K562 (cell line): ENCODE measurements at regions not wholly inside any gene's neighbourhood (a gene's known extent, or its start where the extent isn't known, plus 50 kb on each side); places are given as distances from the start of the nearest gene placed in this dataset.

Experiments used
- ATAC-seq: fragments of 200-7000 bp; cut with Tn5 transposase; 3 replicates; pipeline ENCODE4 v1.9.1; 2020; ENCODE audit warnings: moderate library complexity
- BruUV-seq: library from RNA; stranded (reverse); fragments of 400-500 nt; replicated peaks from 2 replicates; lab custom pipeline; 2021; lab: Mats Ljungman, UMichigan
- CTCF ChIA-PET: fragments of 300-600 bp; formaldehyde crosslinking; extraction: SDS; loops from one replicate; lab custom pipeline; 2021; ENCODE audit warnings: low intra/inter-chr PET ratio; lab: Yijun Ruan, JAX
- POLR2A ChIA-PET: fragments of 300-600, 350-650 bp; sonication (Branson Sonifier 250); formaldehyde crosslinking; extraction: SDS; loops from one replicate; lab custom pipeline; 2021; ENCODE audit warnings: antibody characterized with exemption, inconsistent platforms; lab: Yijun Ruan, JAX
- DNase-seq, 4 experiments: peaks; one replicate each; pipeline versions ENCODE4 v3.0.0 to v3.0.0-alpha.2; 2011 to 2018; ENCODE audit warnings: low spot score in 3 of 4, mixed read lengths in 3 of 4; ENCODE audit errors: extremely low read depth in 1 of 4
- FAIRE-seq: peaks from 2 replicates; lab custom pipeline; 2011; peaks lifted over from hg19 to GRCh38; lab: Jason Lieb, UNC
- H2AFZ ChIP-seq: 2 replicates; pipeline ENCODE4 v1.6.0; 2011; ENCODE audit warnings: low read depth, low read length, control low read depth, inconsistent platforms
- H3K27ac ChIP-seq: fragments of 200-600 bp; 3 replicates; pipeline ENCODE4 v1.8.0; 2011; ENCODE audit warnings: low read depth, mild to moderate bottlenecking, control low read depth, inconsistent platforms, low read length, moderate library complexity, mixed read lengths; ENCODE audit errors: extremely low read depth
- H3K27me3 ChIP-seq, 2 experiments: fragments of 300-600 bp in 1 of 2; 2 replicates in 1 of 2; 3 replicates in 1 of 2; pipeline versions ENCODE4 v1.6.0 to v1.8.0; 2011; ENCODE audit warnings: inconsistent platforms in 2 of 2, low read length in 2 of 2, mild to moderate bottlenecking in 1 of 2, mixed read lengths in 1 of 2, moderate library complexity in 1 of 2; ENCODE audit not compliant: control insufficient read depth in 2 of 2, insufficient read depth in 2 of 2
- H3K36me3 ChIP-seq: fragments of 300-600 bp; 3 replicates; pipeline ENCODE4 v1.8.0; 2011; ENCODE audit warnings: mild to moderate bottlenecking, low read length, inconsistent platforms; ENCODE audit not compliant: control insufficient read depth, insufficient read depth
- H3K4me1 ChIP-seq, 2 experiments: fragments of 200-600 bp in 1 of 2; replicated peaks in 1 of 2; 2 replicates in 1 of 2; 3 replicates in 1 of 2; pipeline versions ENCODE4 v1.5.1 to v1.8.0; 2011; ENCODE audit warnings: inconsistent platforms in 2 of 2, low read length in 2 of 2, mild to moderate bottlenecking in 1 of 2, mixed read lengths in 1 of 2, moderate library complexity in 1 of 2; ENCODE audit not compliant: control insufficient read depth in 2 of 2, insufficient read depth in 2 of 2
- H3K4me2 ChIP-seq: 2 replicates; pipeline ENCODE4 v1.6.1; 2011; ENCODE audit warnings: low read length, control low read depth, inconsistent platforms, mixed read lengths; ENCODE audit not compliant: insufficient read depth
- H3K4me3 ChIP-seq: fragments of 200-600 bp; sonication (generic), shearing (Covaris generic); 2 replicates; pipeline ENCODE4 v1.5.1; 2016; ENCODE audit warnings: control low read depth, inconsistent platforms
- H3K79me2 ChIP-seq: fragments of 200-600 bp; 3 replicates; pipeline ENCODE4 v1.8.0; 2011; ENCODE audit warnings: low read length, inconsistent platforms; ENCODE audit not compliant: control insufficient read depth, insufficient read depth
- H3K9ac ChIP-seq, 2 experiments: 2 replicates each; pipeline versions ENCODE4 v1.6.0 to v1.6.1; 2011; ENCODE audit warnings: low read depth in 2 of 2, low read length in 2 of 2, control low read depth in 1 of 2, inconsistent platforms in 1 of 2, mild to moderate bottlenecking in 1 of 2, mixed read lengths in 1 of 2; ENCODE audit not compliant: insufficient read depth in 1 of 2
- H3K9me1 ChIP-seq: one replicate; pipeline ENCODE4 v1.6.0; 2011; ENCODE audit warnings: inconsistent platforms, mild to moderate bottlenecking, low read length, moderate library complexity; ENCODE audit not compliant: control insufficient read depth, insufficient read depth
- H3K9me3 ChIP-seq: replicated peaks from 2 replicates; pipeline ENCODE4 v1.5.1; 2011; ENCODE audit warnings: low read depth, low read length, inconsistent platforms; ENCODE audit not compliant: control insufficient read depth, insufficient read depth
- H4K20me1 ChIP-seq: replicated peaks from 2 replicates; pipeline ENCODE4 v1.6.1; 2011; ENCODE audit warnings: low read length, inconsistent platforms, mixed read lengths; ENCODE audit not compliant: control insufficient read depth, insufficient read depth
- ATF2 ChIP-seq: sonication (generic); formaldehyde crosslinking; IDR thresholded peaks from 2 replicates; pipeline ENCODE4 v1.8.1; 2022; ENCODE audit warnings: missing genetic modification reagents
- C11orf30 ChIP-seq: fragments of 450-650 bp; IDR thresholded peaks from 2 replicates; pipeline ENCODE4 v1.6.1; 2016; ENCODE audit warnings: low read depth, mild to moderate bottlenecking
- CBX1 ChIP-seq: sonication (generic); IDR thresholded peaks from 2 replicates; pipeline ENCODE4 v1.6.1; 2016; ENCODE audit warnings: antibody characterized with exemption, low read depth, mild to moderate bottlenecking
- NCOA2 ChIP-seq, 2 experiments: fragments of 450-650 bp; IDR thresholded peaks; 2 replicates each; pipeline ENCODE4 v1.6.1; 2018; ENCODE audit warnings: mild to moderate bottlenecking in 2 of 2, moderate library complexity in 1 of 2; ENCODE audit not compliant: partially characterized antibody in 2 of 2
- NR1H2 ChIP-seq: sonication (generic); formaldehyde crosslinking; IDR thresholded peaks from 2 replicates; pipeline ENCODE4 v1.4.0; 2020; ENCODE audit warnings: mild to moderate bottlenecking, missing genetic modification reagents
- NR2C1 ChIP-seq, 2 experiments: fragments of 450-650 bp; IDR thresholded peaks; 2 replicates each; pipeline ENCODE4 v1.6.1; 2017; ENCODE audit warnings: mild to moderate bottlenecking in 2 of 2, antibody characterized with exemption in 1 of 2, inconsistent platforms in 1 of 2, missing compliant biosample characterization in 1 of 2, missing genetic modification characterization in 1 of 2
- PPARD ChIP-seq: fragments of 250-450 bp; sonication (Bioruptor Pico); IDR thresholded peaks from 2 replicates; pipeline ENCODE4 v1.8.0; 2022; ENCODE audit warnings: inconsistent platforms, mild to moderate bottlenecking, moderate library complexity
- RNF2 ChIP-seq: sonication (generic); IDR thresholded peaks from 2 replicates; pipeline ENCODE4 v1.6.1; 2016
- SRSF1 ChIP-seq: fragments of 200-400 bp; formaldehyde crosslinking; IDR thresholded peaks from 2 replicates; pipeline ENCODE4 v1.6.1; 2017; ENCODE audit warnings: mild to moderate bottlenecking, low read depth, low read length, moderate library complexity
- XRCC4 ChIP-seq: IDR thresholded peaks from one replicate; pipeline ENCODE4 v1.6.1; 2011; ENCODE audit not compliant: insufficient read depth, insufficient read length; ENCODE audit errors: extremely low read depth
- XRCC5 ChIP-seq: fragments of 200-400 bp; formaldehyde crosslinking; IDR thresholded peaks from 2 replicates; pipeline ENCODE4 v1.6.1; 2017; ENCODE audit warnings: low read depth, mild to moderate bottlenecking, low read length
- YY1 ChIP-seq, 3 experiments: IDR thresholded peaks; 2 replicates each; pipeline ENCODE4 v1.6.1; 2011; ENCODE audit warnings: low read length in 2 of 3, mild to moderate bottlenecking in 2 of 3, moderate library complexity in 2 of 3, borderline replicate concordance in 1 of 3, control low read depth in 1 of 3, low read depth in 1 of 3; ENCODE audit not compliant: insufficient read depth in 3 of 3, insufficient replicate concordance in 2 of 3, control insufficient read depth in 1 of 3, insufficient read length in 1 of 3; ENCODE audit errors: extremely low read depth in 1 of 3
- ZNF354B ChIP-seq: fragments of 250-450 bp; sonication (Bioruptor Pico); IDR thresholded peaks from 2 replicates; pipeline ENCODE4 v1.4.0; 2020
- WGBS: fragments of 100-300 bp; shearing (Covaris generic); methylation state at CpG from one replicate; pipeline ENCODE4 v1.1.6; 2016; ENCODE audit warnings: low coverage, mixed read lengths; ENCODE audit not compliant: insufficient coverage; ENCODE audit errors: missing lambda C conversion rate; 5-methylcytosine and 5-hydroxymethylcytosine counted together
- in situ Hi-C: fragments of 300-500 bp; cut with MboI; formaldehyde crosslinking; loops from 4 replicates; pipeline ENCODE4 v1.15.0; 2018; ENCODE audit warnings: inconsistent platforms, mixed read lengths
- intact Hi-C: fragments of 100-400 bp; cut with micrococcal nuclease; formaldehyde crosslinking; loops from 2 replicates; pipeline ENCODE4 v1.14.2; 2022

- FAIRE-seq (no peak), ATAC-seq (no peak), DNase-seq (no peak)
- H3K4me3 ChIP-seq, result no peak overlapping the region
- no peaks in the 10 kb centered on the region for H3K4me1 ChIP-seq
- no peak overlapping the region for H3K27ac ChIP-seq
- ChIA-PET POLR2A (no interaction called here), CTCF (no interaction called here)
- intact Hi-C loops, result loop anchor here (5.0 kb wide), 1 partner anchor 597 kb away; no protein-coding TSS in a partner anchor
- no peaks in the 10 kb centered on the region for H4K20me1 ChIP-seq
- TF ChIP-seq C11orf30 (no peak), PPARD (CRISPR knock-in tag) (no peak), NR2C1 (IDR thresholded peaks at IDR 0.05) (no peak), NR2C1 (tag; IDR thresholded peaks at IDR 0.05) (no peak), YY1 (IDR thresholded peaks at IDR 0.05; ENCODE audit: borderline replicate concordance in 1 of 3, control insufficient read depth in 1 of 3, extremely low read depth in 1 of 3, insufficient read depth in 3 of 3, insufficient read length in 1 of 3, insufficient replicate concordance in 2 of 3, low read depth in 1 of 3, low read length in 2 of 3) (no peak), ZNF354B (CRISPR knock-in tag) (no peak), RNF2 (no peak), ATF2 (CRISPR knock-in tag) (no peak), XRCC4 (no peak), SRSF1 (no peak), CBX1 (no peak), NR1H2 (no peak), XRCC5 (no peak), NCOA2 (IDR thresholded peaks at IDR 0.05; ENCODE audit: partially characterized antibody in 2 of 2) (no peak)
- no peaks in the 10 kb centered on the region for H3K27me3 ChIP-seq
- no peaks in the 10 kb centered on the region for H3K79me2 ChIP-seq
- no peak overlapping the region for H3K9ac ChIP-seq
- H3K9me1 ChIP-seq, result no peaks in the 10 kb centered on the region
- BruUV-seq, result no TSS peak
- no peak overlapping the region for H2AFZ ChIP-seq
- no peaks in the 10 kb centered on the region for H3K9me3 ChIP-seq
- in situ Hi-C loops, result no loop called here
- WGBS, result 0% methylated on average over 1 of the region's 1 CpG
- H3K36me3 ChIP-seq, result no peaks in the 10 kb centered on the region
- H3K4me2 ChIP-seq, result no peak overlapping the region
Observed at GRCh38 chr5:129170050-129170449, 75.5 kb downstream of the ISOC1 start.
